IPS-20b (cell line): ENCODE measurements at regions not wholly inside any gene's neighbourhood (a gene's known extent, or its start where the extent isn't known, plus 50 kb on each side); places are given as distances from the start of the nearest gene placed in this dataset.

Source experiments
- H3K27ac ChIP-seq: one replicate; pipeline ENCODE4 v1.5.1; 2013; ENCODE audit warnings: low read length
- H3K27me3 ChIP-seq: 2 replicates; pipeline ENCODE4 v1.6.1; 2013; ENCODE audit warnings: mild to moderate bottlenecking, low read length, inconsistent platforms; ENCODE audit not compliant: insufficient read depth
- H3K36me3 ChIP-seq: 2 replicates; pipeline ENCODE4 v1.6.1; 2013; ENCODE audit warnings: low read depth, mild to moderate bottlenecking, inconsistent platforms, low read length, moderate library complexity; ENCODE audit not compliant: insufficient read depth
- H3K4me1 ChIP-seq: 2 replicates; pipeline ENCODE4 v1.6.1; 2013; ENCODE audit warnings: mild to moderate bottlenecking, control low read depth, inconsistent platforms, low read length, moderate library complexity; ENCODE audit not compliant: insufficient read depth
- H3K4me3 ChIP-seq: 2 replicates; pipeline ENCODE4 v1.5.1; 2013; ENCODE audit warnings: mild to moderate bottlenecking, low read length, inconsistent platforms
- H3K9ac ChIP-seq: 2 replicates; pipeline ENCODE4 v1.6.1; 2013; ENCODE audit warnings: low read depth, mild to moderate bottlenecking, inconsistent platforms, low read length, moderate library complexity
- H3K9me3 ChIP-seq: 2 replicates; pipeline ENCODE4 v1.6.1; 2013; ENCODE audit warnings: mild to moderate bottlenecking, low read depth, low read length, inconsistent platforms; ENCODE audit not compliant: insufficient read depth

- H3K4me3 ChIP-seq: no peak overlapping the region
- no peaks in the 10 kb centered on the region for H3K9me3 ChIP-seq
- no peaks in the 10 kb centered on the region for H3K36me3 ChIP-seq
- H3K4me1 ChIP-seq: no peaks in the 10 kb centered on the region
- no peak overlapping the region for H3K27ac ChIP-seq
- no peaks in the 10 kb centered on the region for H3K27me3 ChIP-seq
- no peak overlapping the region for H3K9ac ChIP-seq
Measured at GRCh38 chr3:88000853-88001252, 58.0 kb downstream of the CGGBP1 start.

- Histone ChIP-seq H3K27ac (no peak overlapping the region), H3K4me1 (no peaks in the 10 kb centered on the region), H3K4me3 (no peak overlapping the region), H3K27me3 (no peaks in the 10 kb centered on the region), H3K9ac (no peak overlapping the region), H3K36me3 (no peaks in the 10 kb centered on the region), H3K9me3 (no peaks in the 10 kb centered on the region)
Measured at GRCh38 chr3:87997966-87998365, 60.8 kb downstream of the CGGBP1 start.

- Histone ChIP-seq H3K9ac (no peak overlapping the region), H3K9me3 (no peaks in the 10 kb centered on the region), H3K4me3 (no peak overlapping the region), H3K4me1 (no peaks in the 10 kb centered on the region), H3K27me3 (no peaks in the 10 kb centered on the region), H3K36me3 (no peaks in the 10 kb centered on the region), H3K27ac (no peak overlapping the region)
Measured at GRCh38 chr3:87997298-87997697, 61.5 kb downstream of the CGGBP1 start.

- no peaks in the 10 kb centered on the region for H3K9me3 ChIP-seq
- no peaks in the 10 kb centered on the region for H3K36me3 ChIP-seq
- H3K4me1 ChIP-seq: no peaks in the 10 kb centered on the region
- H3K27ac ChIP-seq: no peak overlapping the region
- no peak overlapping the region for H3K9ac ChIP-seq
- no peak overlapping the region for H3K4me3 ChIP-seq
- no peaks in the 10 kb centered on the region for H3K27me3 ChIP-seq
Measured at GRCh38 chr3:87996882-87997281, 61.9 kb downstream of the CGGBP1 start.

GRCh38 chr3:87993566-87993965 is 65.2 kb downstream of the CGGBP1 start:
- no peaks in the 10 kb centered on the region for H3K27me3 ChIP-seq
- H3K9ac ChIP-seq: no peak overlapping the region
- H3K9me3 ChIP-seq: no peaks in the 10 kb centered on the region
- H3K4me3 ChIP-seq: no peak overlapping the region
- H3K36me3 ChIP-seq: no peaks in the 10 kb centered on the region
- no peaks in the 10 kb centered on the region; the same call in 1 of the 2 replicates for H3K4me1 ChIP-seq
- no peak overlapping the region for H3K27ac ChIP-seq

GRCh38 chr3:87987952-87988351 is 70.9 kb downstream of the CGGBP1 start:
- no peaks in the 10 kb centered on the region for H3K27me3 ChIP-seq
- H3K27ac ChIP-seq: no peak overlapping the region
- H3K4me3 ChIP-seq: no peak overlapping the region
- H3K9ac ChIP-seq: no peak overlapping the region
- no peaks in the 10 kb centered on the region for H3K36me3 ChIP-seq
- no peaks in the 10 kb centered on the region for H3K9me3 ChIP-seq
- no peaks in the 10 kb centered on the region; the same call in 1 of the 2 replicates for H3K4me1 ChIP-seq

- Histone ChIP-seq H3K9ac (no peak overlapping the region), H3K27me3 (no peaks in the 10 kb centered on the region), H3K27ac (no peak overlapping the region), H3K4me1 (no peaks in the 10 kb centered on the region), H3K9me3 (peaks cover 6% of the 10 kb centered on the region; the same call in 1 of the 2 replicates), H3K4me3 (no peak overlapping the region), H3K36me3 (no peaks in the 10 kb centered on the region)
Measured at GRCh38 chr3:87982421-87982820, 76.4 kb downstream of the CGGBP1 start.

GRCh38 chr3:87979527-87979926 is 79.3 kb downstream of the CGGBP1 start:
- no peaks in the 10 kb centered on the region for H3K27me3 ChIP-seq
- no peak overlapping the region for H3K9ac ChIP-seq
- no peaks in the 10 kb centered on the region for H3K36me3 ChIP-seq
- peaks cover 6% of the 10 kb centered on the region; the same call in 1 of the 2 replicates for H3K9me3 ChIP-seq
- no peaks in the 10 kb centered on the region for H3K4me1 ChIP-seq
- H3K27ac ChIP-seq: no peak overlapping the region
- H3K4me3 ChIP-seq: no peak overlapping the region

- Histone ChIP-seq H3K4me1 (no peaks in the 10 kb centered on the region), H3K4me3 (no peak overlapping the region), H3K9ac (no peak overlapping the region), H3K9me3 (peaks cover 6% of the 10 kb centered on the region; the same call in 1 of the 2 replicates), H3K27ac (no peak overlapping the region), H3K27me3 (no peaks in the 10 kb centered on the region), H3K36me3 (no peaks in the 10 kb centered on the region)
Measured at GRCh38 chr3:87977765-87978164, 81.0 kb downstream of the CGGBP1 start.

GRCh38 chr3:87975716-87976115 is 83.1 kb downstream of the CGGBP1 start:
- Histone ChIP-seq H3K27ac (no peak overlapping the region), H3K4me1 (no peaks in the 10 kb centered on the region), H3K9me3 (peaks cover 6% of the 10 kb centered on the region; the same call in 1 of the 2 replicates), H3K9ac (no peak overlapping the region), H3K36me3 (no peaks in the 10 kb centered on the region), H3K27me3 (no peaks in the 10 kb centered on the region), H3K4me3 (no peak overlapping the region)

GRCh38 chr3:87973906-87974305 is 84.9 kb downstream of the CGGBP1 start:
- H3K9ac ChIP-seq: no peak overlapping the region
- H3K36me3 ChIP-seq: no peaks in the 10 kb centered on the region
- H3K27me3 ChIP-seq: no peaks in the 10 kb centered on the region
- H3K9me3 ChIP-seq: peaks cover 7% of the 10 kb centered on the region; the same call in 1 of the 2 replicates
- H3K27ac ChIP-seq: no peak overlapping the region
- H3K4me3 ChIP-seq: no peak overlapping the region
- no peaks in the 10 kb centered on the region for H3K4me1 ChIP-seq

- Histone ChIP-seq H3K4me1 (no peaks in the 10 kb centered on the region), H3K27ac (no peak overlapping the region), H3K27me3 (no peaks in the 10 kb centered on the region), H3K9ac (no peak overlapping the region), H3K9me3 (peaks cover 11% of the 10 kb centered on the region; the same call in 1 of the 2 replicates), H3K36me3 (no peaks in the 10 kb centered on the region), H3K4me3 (no peak overlapping the region)
Measured at GRCh38 chr3:87969620-87970019, 89.2 kb downstream of the CGGBP1 start.
